ENCODE measurements at regions not wholly inside any gene's neighbourhood (a gene's known extent, or its start where the extent isn't known, plus 50 kb on each side); places are given as distances from the start of the nearest gene placed in this dataset.

GRCh38 chr2:174656035-174656434 lies 58.4 kb upstream of the WIPF1 start:
- intact Hi-C loops (cut with micrococcal nuclease), result no loop called here
- in situ Hi-C loops (cut with MboI), result no loop called here
- Histone ChIP-seq H4K20me1 (replicated peaks; ENCODE audit: control insufficient read depth, insufficient read depth, low read length) (no peaks in the 10 kb centered on the region), H3K79me2 (ENCODE audit: control insufficient read depth, insufficient read depth, low read length) (no peaks in the 10 kb centered on the region), H3K4me3 (no peak overlapping the region), H3K36me3 (ENCODE audit: control insufficient read depth, insufficient read depth, low read length) (no peaks in the 10 kb centered on the region), H3K4me1 (replicated peaks in 1 of 2; ENCODE audit: control insufficient read depth in 2 of 2, insufficient read depth in 2 of 2, low read length in 2 of 2) (no peaks in the 10 kb centered on the region), H2AFZ (ENCODE audit: low read depth, low read length) (no peak overlapping the region), H3K9ac (ENCODE audit: insufficient read depth in 1 of 2, low read depth in 2 of 2, low read length in 2 of 2) (no peak overlapping the region), H3K9me3 (replicated peaks; ENCODE audit: control insufficient read depth, insufficient read depth, low read depth, low read length) (no peaks in the 10 kb centered on the region), H3K9me1 (ENCODE audit: control insufficient read depth, insufficient read depth, low read length) (no peaks in the 10 kb centered on the region), H3K27ac (ENCODE audit: extremely low read depth, low read depth, low read length) (no peak overlapping the region), H3K4me2 (ENCODE audit: insufficient read depth, low read length) (no peak overlapping the region), H3K27me3 (ENCODE audit: control insufficient read depth in 2 of 2, insufficient read depth in 2 of 2, low read length in 2 of 2) (peaks cover 0 to 10% of the 10 kb centered on the region in 2 experiments; a peak in 1 of 5 replicates)
- CTCF ChIA-PET (ENCODE audit: low intra/inter-chr PET ratio), result no interaction called here
- no peak for DNase-seq (ENCODE audit: extremely low read depth in 1 of 4, low spot score in 3 of 4)
- FAIRE-seq, result no peak
- TF ChIP-seq L3MBTL2 (IDR thresholded peaks at IDR 0.05), result no peak
- no peak for TF ChIP-seq SRSF7 (optimal IDR thresholded peaks at IDR 0.05; ENCODE audit: low read depth, low read length)
- no peak for TF ChIP-seq PHF21A (IDR thresholded peaks at IDR 0.05; ENCODE audit: borderline replicate concordance, low read depth)
- TF ChIP-seq MEF2A (IDR thresholded peaks at IDR 0.05; ENCODE audit: control insufficient read depth, low read depth, low read length), result no peak
- TF ChIP-seq ZNF354B (CRISPR knock-in tag; IDR thresholded peaks at IDR 0.05), result no peak
- no peak for TF ChIP-seq HNRNPH1 (optimal IDR thresholded peaks at IDR 0.05; ENCODE audit: low read depth, low read length)
- no peak for TF ChIP-seq ZNF609 (CRISPR knock-in tag; IDR thresholded peaks at IDR 0.05; ENCODE audit: borderline replicate concordance)
- TF ChIP-seq GTF2B (IDR thresholded peaks at IDR 0.05; ENCODE audit: extremely low read depth, insufficient read length), result no peak
- no peak for TF ChIP-seq TRIM25 (IDR thresholded peaks at IDR 0.05; ENCODE audit: borderline replicate concordance)
- no peak for TF ChIP-seq MAFG (tag; conservative IDR thresholded peaks at IDR 0.05)
- TF ChIP-seq BRD9 (IDR thresholded peaks at IDR 0.05; ENCODE audit: low read depth, partially characterized antibody), result no peak
- no peak for TF ChIP-seq MCM7 (IDR thresholded peaks at IDR 0.05)
- no peak for ATAC-seq
- POLR2A ChIA-PET, result interaction anchor here (1.0 kb wide), 1 partner anchor 17 kb away, joined by 3 read pairs; no protein-coding TSS in a partner anchor
- no TSS peak for BruUV-seq (replicated peaks)
